Head of caudate nucleus (tissue), 42 donors: ENCODE measurements at regions not wholly inside any gene's neighbourhood (a gene's known extent, or its start where the extent isn't known, plus 50 kb on each side); places are given as distances from the start of the nearest gene placed in this dataset.
"Not testable (repeated sequence)": the region's sequence is repeated elsewhere in the genome, so short reads cannot be mapped to it uniquely, and the experiment has no call there.

Experiments
- DNase-seq, 42 donors: peaks; one replicate each; pipeline versions ENCODE4 v3.0.0 to v3.0.0-alpha.2; 2020 to 2021; ENCODE audit warnings: mixed read lengths in 7 of 42
- intact Hi-C: fragments of 100-400 bp; cut with DNase I; formaldehyde crosslinking; loops from one replicate; pipeline ENCODE4 v1.15.0; 2022

DNA sequence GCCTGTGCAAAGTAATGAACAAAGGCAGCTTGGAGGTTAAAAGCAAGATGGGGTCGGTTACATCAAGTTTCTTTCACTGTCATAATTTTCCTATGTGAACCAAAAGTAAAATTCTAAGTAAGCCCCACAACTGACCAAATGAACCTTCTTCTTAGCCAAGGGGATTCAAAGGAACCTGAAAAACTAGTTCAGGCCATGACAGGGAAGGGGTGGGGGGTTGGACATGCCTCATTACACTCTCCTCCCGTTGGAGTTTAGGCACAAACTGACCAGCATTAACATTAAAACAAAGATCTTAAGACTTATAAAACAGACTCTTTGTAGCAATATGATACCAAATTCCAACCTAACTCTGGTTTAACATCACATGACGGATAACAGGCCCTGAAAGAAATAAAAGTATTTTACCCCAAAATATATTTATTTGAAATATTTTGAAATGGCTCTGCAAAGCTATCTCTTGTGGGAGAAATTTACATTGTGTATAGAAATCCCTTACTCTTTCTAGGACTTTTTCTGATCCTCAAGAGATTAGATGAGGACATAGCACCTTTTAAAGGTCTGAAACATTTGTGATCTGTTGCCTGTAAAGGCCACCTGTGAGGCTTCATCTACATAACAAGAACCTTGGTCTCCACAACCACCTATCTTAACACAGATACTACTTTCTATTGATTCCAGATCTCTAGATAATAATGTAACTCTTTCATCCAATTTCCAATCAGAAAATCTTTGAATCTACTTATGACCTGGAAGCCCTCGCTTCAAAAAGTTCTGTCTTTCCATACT is 1829.0 kb upstream of the MIR17HG start:
- no peak for DNase-seq
- intact Hi-C loops, result no loop called here

DNA sequence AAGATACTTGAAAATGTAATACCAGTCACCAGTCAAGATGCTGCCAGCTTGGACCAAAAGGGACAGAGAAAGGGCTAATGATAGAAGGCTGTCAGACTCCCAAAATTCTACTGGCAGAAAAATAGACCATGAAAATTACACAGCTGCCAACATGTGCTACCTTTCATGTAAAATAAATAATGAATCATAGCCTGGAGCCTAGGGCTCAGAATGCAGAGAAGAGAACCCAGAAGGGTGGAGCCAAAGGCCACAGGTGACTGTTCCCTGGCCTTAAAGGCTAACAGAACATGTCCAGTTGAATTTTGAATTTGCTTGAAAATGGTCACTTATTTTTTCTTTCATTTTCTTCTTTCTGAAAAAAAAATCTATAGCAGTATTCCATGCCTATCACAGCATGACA is 1827.0 kb upstream of the MIR17HG start:
- DNase-seq, result no peak

DNA sequence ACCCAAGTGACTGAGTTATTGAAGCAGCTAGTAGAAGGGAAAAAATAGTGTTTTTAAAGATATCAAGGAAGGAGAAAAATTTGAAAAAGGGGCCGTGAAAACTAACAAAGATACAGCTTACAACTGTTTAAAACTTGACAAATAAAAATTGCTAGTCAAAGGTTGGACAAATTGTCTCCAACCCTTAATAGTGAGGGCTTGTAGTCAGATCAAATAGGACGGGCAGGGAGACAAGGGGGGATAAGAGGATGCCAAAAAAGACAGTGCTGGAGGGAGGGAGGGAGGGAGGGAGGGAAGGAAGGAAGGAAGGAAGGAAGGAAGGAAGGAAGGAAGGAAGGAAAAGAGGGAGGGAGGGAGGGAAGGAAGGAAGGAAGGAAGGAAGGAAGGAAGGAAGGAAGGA is 1825.8 kb upstream of the MIR17HG start:
- intact Hi-C loops, DNase-seq: not testable (repeated sequence)

More for the DNA sequence above, 1827.0 kb upstream of the MIR17HG start:
- intact Hi-C loops, result no loop called here

DNA sequence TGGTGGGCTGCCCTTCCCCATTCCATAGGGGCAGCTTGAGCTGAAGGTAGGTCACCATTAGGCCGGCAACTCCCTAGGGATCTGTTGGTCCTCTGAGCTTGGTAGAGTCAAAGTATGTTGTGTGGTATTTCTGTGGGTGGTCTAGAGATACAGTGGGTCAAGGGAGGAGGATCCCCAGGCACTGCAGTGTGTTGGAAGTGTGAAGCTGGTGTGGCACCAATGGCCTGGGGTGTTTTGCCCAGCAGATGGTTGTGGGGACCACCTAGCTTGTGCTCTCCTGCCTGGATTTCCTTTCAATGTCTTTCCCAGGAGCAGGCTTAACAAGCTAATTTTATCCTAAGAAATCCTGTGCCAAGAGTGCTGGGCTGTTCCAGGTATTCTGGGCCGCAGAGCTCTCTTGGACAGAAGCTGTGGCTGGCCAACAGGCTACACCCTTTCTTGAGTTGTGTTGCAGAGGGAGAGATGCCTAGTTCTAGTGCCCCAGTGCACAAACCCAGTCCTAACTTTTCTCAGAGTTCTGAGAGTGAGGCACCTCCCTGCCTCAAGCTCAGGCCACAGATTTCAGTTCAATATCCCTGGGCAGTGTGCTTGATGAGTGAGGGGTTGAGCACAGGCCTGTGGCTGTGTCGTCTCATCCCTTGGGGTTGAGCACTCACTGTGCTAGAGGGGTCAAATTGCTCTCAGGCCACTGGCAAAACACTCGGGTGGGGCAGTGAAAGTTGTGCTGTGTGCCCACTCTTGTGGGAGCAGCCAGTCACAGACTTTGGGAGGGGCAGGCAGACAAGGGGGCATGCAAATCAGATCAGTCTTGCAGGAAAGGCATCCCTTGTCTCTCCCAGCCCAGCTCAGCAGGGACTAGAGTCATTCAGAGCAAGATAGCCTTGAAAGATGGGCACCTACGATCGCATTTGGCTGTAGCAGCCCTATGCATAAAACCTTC is 1806.1 kb upstream of the MIR17HG start:
- no peak for DNase-seq
- intact Hi-C loops, result no loop called here

DNA sequence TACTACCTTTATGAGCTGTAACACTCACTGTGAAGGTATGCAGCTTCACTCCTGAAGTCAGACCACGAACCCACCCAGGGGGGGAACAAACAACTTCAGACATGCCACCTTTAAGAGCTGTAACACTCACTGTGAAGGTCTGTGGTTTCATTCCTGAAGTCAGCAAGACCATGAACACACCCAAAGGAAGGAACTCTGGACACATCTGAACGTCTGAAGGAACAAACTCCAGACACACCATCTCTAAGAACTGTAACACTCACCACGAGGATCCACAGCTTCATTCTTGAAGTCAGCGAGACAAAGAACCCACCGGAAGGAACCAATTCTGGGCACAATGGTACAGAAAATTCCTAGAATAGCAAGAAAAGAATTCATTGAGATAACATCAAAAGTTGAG is 1796.5 kb upstream of the MIR17HG start:
- intact Hi-C loops, result no loop called here
- no peak for DNase-seq

DNA sequence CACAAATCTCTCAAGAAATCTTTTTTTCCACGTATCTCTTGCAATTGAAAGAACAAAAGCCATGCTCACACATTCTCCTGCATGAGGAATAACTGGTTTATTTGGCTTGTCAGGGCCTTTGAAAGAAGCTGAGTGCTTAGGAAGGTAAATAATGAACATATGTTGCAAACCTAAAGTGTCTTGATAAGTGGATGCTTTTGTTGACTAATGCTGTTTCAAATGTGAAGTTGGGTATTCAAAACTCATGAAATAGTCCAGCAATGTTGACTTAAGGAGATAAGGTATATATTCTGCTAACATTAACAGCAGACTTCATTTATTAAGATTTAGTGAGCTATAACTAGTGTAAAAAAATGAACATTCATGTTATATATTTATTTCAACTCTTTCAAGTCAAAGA is 1792.7 kb upstream of the MIR17HG start:
- intact Hi-C loops, result no loop called here
- DNase-seq, result no peak

DNA sequence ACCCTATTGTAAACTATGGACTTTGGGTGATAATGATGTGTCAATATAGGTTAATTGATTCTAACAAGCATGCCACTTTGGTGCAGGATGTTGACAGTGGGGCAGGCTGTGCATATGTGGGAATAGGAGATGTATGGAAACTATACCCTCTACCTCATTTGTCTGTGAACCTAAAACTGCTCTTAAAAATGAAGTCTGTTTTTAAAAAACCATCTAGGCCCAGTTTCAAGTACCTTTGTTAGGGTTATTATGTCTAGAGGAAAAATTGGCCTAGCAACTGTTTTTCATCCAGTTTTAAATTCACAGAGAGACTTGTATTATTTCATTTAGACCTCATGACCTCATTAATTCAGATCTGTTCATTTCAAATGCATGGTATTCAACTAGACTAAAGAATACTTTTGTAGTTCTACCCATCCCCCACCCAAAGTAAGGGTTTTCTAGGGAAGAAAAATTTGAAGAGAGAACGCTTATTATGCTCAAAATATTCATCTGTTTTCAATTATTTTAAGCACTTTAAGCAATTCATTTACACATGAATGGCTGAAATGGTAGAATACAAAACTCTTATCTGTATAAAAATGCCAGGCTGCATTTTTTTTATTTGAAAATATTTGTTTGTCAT is 1781.9 kb upstream of the MIR17HG start:
- no peak for DNase-seq

DNA sequence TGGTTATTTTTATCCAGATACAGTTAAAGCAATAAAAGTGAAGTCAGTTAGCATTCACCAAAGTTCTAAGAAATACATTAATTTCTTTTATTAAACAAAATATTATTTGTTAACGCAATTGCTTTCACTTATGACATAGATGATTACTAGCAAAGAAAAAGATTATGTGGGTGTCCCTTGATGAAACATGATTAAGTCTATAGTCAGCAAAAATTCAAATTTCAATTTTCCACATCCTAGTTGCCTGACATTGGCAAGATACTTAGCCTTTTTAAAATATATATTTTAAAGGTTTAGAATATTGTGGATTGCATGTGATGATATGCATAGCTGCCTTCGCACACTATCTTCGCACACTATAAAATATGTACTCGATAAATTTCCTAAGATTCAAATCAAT is 1780.5 kb upstream of the MIR17HG start:
- intact Hi-C loops, result no loop called here
- DNase-seq, result no peak

More for the DNA sequence above, 1781.9 kb upstream of the MIR17HG start:
- intact Hi-C loops, result no loop called here

DNA sequence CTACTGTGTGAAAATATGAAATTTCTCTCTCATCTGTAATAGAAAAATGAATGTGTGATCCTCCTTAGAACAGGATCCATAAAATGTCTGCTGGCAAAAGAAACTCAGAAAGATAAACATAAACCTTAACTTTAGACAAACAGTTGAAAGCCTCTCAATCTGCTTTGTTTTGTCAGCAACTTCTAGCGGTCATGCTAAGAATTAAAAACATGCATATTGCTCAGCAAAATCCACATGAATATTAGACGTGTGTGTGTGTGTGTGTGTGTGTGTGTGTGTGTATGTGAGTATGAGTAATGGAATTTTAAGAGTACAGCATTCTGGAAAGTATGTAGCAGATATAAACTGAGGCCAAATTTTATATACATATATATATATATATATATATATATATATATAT is 1779.2 kb upstream of the MIR17HG start:
- DNase-seq, result no peak
- intact Hi-C loops, result no loop called here

DNA sequence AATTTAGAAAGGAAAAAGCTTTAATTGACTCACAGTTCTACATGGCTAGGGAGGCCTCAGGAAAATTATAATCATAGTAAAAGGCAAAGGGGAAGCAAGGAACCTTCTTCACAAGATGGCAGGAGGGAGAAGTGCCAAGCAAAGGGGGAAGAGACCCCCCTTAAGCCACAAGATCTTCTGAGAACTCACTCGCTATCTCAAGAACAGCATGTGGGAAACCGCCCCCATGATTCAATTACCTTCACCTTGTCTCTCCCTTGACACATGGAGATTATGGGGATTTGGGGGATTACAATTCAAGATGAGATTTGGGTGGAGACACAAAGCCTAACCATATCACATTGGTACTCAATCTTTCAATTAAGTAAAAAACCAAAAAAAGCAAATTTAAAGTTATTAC is 1778.7 kb upstream of the MIR17HG start:
- no peak for DNase-seq
- intact Hi-C loops, result no loop called here

DNA sequence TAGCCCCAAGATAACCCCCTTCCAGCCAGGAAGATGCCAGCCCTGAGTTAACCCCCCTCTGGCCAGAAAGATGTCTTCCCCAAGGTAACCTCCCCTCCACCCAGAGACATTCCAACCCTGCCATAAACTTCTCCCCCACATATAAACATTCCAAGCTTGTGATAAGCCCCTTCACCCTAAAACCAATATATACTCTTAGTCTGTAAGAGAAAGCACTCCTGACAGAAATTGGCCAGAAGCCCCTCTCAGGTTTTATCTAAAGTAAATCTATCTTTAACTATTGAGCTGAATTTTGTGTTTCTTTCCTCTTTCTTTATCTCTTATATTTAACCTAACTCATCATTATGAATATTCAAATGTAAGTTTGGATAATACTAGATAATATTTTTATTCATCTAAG is 1775.8 kb upstream of the MIR17HG start:
- no peak for DNase-seq
- intact Hi-C loops, result no loop called here

DNA sequence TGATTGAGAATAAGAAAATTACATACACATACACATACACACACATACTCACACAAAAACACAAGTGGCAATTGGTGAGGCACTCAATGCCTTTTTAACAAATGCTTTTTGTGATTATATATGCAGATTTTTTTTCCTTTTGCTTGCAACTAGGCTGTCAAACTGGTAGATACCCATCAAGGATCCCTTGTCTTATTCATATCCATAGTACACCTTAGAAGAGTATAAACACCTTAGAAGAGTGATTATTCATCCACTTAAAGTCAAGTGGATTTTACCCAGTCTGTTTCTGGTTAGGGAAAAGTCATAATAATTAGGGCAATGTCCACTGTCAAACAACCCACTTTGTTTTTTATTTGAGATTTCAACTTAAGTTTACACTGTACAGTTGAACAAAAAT is 1773.4 kb upstream of the MIR17HG start:
- no peak for DNase-seq
- intact Hi-C loops, result no loop called here

DNA sequence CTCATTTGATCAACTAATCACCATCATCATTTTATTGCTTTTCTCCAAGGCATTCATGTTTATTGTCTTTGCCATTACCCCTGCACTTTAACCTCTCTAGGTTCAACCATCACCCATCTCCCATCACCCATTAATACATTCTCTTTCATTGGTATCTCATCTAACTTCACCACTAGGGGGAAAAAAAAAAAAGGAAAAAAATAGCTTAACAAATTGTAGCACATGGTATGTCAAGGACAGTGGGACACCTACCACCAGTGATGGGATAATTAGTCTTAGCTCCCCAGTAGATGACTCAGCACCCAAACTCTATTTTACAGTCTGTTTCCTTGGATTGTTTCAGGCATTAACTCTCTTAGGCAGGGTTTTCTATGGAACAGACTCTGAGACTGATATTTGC is 1770.2 kb upstream of the MIR17HG start:
- intact Hi-C loops, result no loop called here

DNA sequence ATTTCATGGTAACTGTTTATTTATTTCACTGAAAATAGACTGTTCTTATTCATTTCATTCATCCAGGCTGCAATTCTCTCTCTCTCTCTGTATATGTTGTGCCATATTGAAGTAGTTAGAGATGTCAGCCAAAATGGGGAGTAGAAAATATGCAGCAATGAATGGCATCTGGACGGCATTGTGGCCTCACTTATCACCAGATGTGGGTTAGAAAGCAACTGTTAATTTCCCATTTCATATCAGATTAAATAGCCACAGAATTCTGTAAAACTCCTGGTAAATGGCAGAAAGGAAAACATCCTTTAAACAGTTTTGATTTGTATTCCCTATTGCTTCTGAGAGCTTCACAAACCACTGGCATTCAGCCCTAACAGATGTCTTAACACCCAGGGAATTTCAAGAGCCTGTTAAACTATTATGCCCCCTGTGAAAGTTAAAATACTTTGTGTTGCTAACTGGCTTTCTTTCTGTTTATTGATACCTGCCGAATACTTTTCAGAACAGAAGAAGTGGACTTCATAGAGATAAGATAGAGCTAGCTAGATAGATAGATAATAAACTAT is 1763.3 kb upstream of the MIR17HG start:
- intact Hi-C loops, result no loop called here
- no peak for DNase-seq

More for the DNA sequence above, 1770.2 kb upstream of the MIR17HG start:
- no peak for DNase-seq

DNA sequence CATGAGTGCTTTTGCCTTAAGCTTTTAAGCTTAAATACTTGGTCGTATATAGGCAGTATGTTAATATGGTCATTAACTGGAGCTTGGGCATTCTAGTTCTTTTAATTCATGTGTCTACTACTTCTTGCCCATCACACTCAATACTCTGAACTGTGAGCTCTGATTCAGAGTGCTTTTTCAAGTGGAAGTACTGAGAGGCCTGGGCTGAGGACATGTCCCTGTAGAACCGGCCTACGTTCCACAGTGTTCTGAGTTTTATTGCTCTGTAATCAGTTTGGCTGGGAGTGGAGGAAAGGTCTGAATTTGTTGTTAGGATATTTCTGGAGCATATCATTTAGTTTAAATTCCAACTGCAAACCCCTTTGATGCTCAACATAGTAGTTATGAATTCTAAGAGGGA is 1744.8 kb upstream of the MIR17HG start:
- intact Hi-C loops, result no loop called here
- no peak for DNase-seq

DNA sequence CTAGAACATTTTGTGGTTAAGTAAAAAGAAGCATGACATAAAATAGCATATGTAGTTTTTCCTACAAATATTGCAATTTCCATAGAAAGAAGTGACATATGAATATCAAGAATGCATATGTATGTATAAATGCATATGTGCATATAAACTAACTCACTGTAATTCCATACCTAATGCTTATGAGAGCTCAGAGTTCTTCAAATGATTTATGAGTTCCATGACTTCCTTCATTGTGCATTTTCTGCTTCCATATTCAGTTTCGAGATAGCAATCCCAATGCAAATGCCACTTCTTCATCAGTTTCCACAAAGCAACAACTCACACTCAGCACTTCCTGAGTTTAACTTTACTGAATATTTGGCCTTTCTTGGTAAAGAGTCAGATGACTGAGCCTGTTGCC is 1744.3 kb upstream of the MIR17HG start:
- intact Hi-C loops, result no loop called here
- DNase-seq, result no peak

DNA sequence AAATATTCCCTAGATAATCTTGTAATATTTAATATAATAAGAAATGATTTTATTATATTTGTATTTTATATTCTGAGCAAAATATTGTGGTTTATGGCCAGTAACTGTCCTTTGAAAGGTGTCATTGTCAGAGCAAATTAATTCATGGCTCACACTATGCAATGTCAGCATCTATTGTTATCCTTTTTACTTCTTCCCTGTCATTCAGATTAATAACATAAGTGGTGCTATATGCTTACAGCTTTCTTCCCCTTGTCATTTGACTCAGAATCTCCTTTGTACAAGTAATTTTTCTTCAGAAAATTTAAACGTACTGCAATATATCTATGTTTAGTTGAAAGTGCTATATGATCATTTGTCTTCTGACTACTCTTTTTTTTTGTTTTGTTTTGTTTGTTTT is 1738.2 kb upstream of the MIR17HG start:
- no peak for DNase-seq
- intact Hi-C loops, result no loop called here

DNA sequence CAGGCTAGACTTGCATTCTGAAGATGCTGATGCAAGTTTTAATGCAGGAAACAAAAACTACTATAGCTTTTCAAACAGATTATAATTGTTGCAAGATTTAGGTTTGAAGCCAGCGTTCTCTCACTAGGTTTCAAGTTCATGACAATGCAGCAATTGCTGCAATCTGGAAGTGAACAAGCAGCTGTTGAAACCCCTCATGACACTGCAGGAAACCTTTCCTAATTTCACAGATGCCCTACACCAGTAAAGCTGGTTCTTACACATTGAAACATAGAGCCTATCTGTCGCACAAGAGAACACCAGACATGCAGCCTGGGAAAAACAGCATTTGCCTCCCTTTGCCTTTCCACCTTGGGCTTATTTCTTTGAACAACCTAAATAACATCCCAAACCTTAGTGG is 1737.2 kb upstream of the MIR17HG start:
- intact Hi-C loops, result no loop called here
- DNase-seq, result no peak

DNA sequence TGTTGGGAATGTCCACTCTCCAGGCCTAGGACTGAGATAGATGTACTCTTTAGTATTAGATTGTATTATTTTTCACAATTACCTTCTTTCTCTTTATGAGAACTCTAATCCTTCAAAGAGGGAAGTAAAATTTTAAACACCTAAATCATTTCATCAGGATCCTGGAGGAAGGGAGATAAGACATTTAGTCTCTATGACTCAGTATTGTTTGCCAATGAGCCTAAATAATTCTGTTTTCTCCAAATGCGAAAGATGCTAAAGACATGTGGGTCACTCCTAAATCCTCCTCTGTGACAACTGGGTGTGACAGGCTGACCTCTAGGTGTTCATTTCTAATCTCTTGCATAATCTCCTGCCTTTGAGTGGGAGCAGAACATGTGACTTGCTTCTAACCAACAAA is 1736.6 kb upstream of the MIR17HG start:
- intact Hi-C loops, result no loop called here
- no peak for DNase-seq

DNA sequence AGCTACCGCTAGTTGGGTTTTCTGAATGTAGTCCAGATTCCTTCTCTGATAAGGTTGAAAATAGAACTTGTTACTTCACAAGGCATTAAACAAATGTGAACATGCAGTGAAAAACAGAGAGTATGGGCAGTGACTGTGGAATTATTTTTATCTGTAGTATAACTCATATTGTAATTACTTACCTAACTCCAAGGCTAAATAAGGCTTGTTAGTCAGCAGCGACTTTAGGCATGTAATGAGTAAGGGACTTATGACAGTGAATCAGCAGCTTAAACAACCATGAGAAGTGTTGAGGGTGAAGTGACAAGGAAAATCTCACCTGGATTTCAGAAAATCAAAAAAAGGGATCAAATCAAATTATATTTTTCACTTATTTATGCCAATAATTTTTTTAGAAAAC is 1719.5 kb upstream of the MIR17HG start:
- DNase-seq, result peak in 1 of 42 donors; percentile 3
- intact Hi-C loops, result no loop called here
